ENCODE measurements at regions not wholly inside any gene's neighbourhood (a gene's known extent, or its start where the extent isn't known, plus 50 kb on each side); places are given as distances from the start of the nearest gene placed in this dataset.

DNA sequence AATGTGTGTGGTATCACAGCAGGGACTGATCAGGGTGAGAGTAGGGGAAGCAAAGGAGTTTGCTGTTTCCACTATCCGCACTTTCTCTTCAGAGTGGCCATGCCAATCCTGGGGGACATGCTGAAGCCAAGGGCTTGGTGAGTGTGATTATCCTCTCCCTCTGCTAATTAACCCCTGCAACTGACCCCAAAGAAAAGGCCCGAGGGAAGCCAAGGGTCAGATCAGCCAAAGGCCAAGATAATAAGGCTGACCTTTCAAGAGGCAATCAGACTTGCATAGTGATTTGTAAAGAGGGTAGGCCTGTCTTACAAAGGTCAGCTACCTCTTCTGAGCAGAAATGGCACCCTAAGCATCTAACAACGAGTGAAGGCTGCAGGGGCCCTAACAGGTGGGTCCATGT, 420.5 kb upstream of the CPEB2 start:
- Histone ChIP-seq H3K4me1 (ENCODE audit: control insufficient read depth in 5 of 5, insufficient read depth in 5 of 5, low read length in 5 of 5) (no peaks in the 10 kb centered on the region), H3K27me3 (ENCODE audit: control insufficient read depth in 5 of 5, insufficient read depth in 4 of 5, low read length in 5 of 5) (no peaks in the 10 kb centered on the region), H3K27ac (ENCODE audit: low read depth, low read length) (no peak overlapping the region), H3K36me3 (ENCODE audit: control insufficient read depth in 5 of 5, insufficient read depth in 5 of 5, low read length in 5 of 5) (no peaks in the 10 kb centered on the region), H3K9me3 (ENCODE audit: control insufficient read depth in 5 of 5, low read length in 5 of 5) (peaks cover 0 to 3% (median 0%) of the 10 kb centered on the region in 5 donors), H3K9ac (ENCODE audit: low read length in 5 of 5) (no peak overlapping the region), H3K4me3 (ENCODE audit: low read depth in 1 of 5, low read length in 5 of 5) (no peak overlapping the region)

DNA sequence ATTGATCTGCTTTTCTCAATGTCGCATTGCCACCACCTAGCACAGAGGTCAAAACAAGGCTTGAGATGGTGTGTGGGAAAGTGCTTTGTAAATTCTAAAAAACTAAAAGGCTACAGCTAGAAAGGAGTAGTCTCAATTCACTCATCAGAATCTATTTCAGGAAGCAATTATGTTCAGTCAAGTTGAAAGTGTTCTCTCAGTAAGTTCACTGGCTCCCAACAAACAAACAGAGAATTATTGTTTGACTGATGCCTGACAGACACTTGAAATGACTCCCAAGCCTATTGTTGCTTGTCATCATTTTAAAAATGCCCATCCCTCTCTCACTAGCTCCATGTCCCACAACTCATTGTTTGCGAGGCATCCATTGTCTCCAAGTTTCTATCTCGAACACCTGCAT, 419.6 kb upstream of the CPEB2 start:
- H3K36me3 ChIP-seq (ENCODE audit: control insufficient read depth in 5 of 5, insufficient read depth in 5 of 5, low read length in 5 of 5): no peaks in the 10 kb centered on the region
- no peak overlapping the region for H3K27ac ChIP-seq (ENCODE audit: low read depth, low read length)
- H3K4me1 ChIP-seq (ENCODE audit: control insufficient read depth in 5 of 5, insufficient read depth in 5 of 5, low read length in 5 of 5): no peaks in the 10 kb centered on the region
- no peak overlapping the region for H3K9ac ChIP-seq (ENCODE audit: low read length in 5 of 5)
- H3K4me3 ChIP-seq (ENCODE audit: low read depth in 1 of 5, low read length in 5 of 5): no peak overlapping the region
- peaks cover 0 to 3% (median 0%) of the 10 kb centered on the region in 5 donors for H3K9me3 ChIP-seq (ENCODE audit: control insufficient read depth in 5 of 5, low read length in 5 of 5)
- H3K27me3 ChIP-seq (ENCODE audit: control insufficient read depth in 5 of 5, insufficient read depth in 4 of 5, low read length in 5 of 5): no peaks in the 10 kb centered on the region

GRCh38 chr4:14583331-14583730, 418.9 kb upstream of the CPEB2 start:
- Histone ChIP-seq H3K9me3 (ENCODE audit: control insufficient read depth in 5 of 5, low read length in 5 of 5) (peaks cover 0 to 3% (median 0%) of the 10 kb centered on the region in 5 donors), H3K27ac (ENCODE audit: low read depth, low read length) (no peak overlapping the region), H3K9ac (ENCODE audit: low read length in 5 of 5) (no peak overlapping the region), H3K27me3 (ENCODE audit: control insufficient read depth in 5 of 5, insufficient read depth in 4 of 5, low read length in 5 of 5) (no peaks in the 10 kb centered on the region), H3K36me3 (ENCODE audit: control insufficient read depth in 5 of 5, insufficient read depth in 5 of 5, low read length in 5 of 5) (no peaks in the 10 kb centered on the region), H3K4me1 (ENCODE audit: control insufficient read depth in 5 of 5, insufficient read depth in 5 of 5, low read length in 5 of 5) (no peaks in the 10 kb centered on the region), H3K4me3 (ENCODE audit: low read depth in 1 of 5, low read length in 5 of 5) (no peak overlapping the region)

DNA sequence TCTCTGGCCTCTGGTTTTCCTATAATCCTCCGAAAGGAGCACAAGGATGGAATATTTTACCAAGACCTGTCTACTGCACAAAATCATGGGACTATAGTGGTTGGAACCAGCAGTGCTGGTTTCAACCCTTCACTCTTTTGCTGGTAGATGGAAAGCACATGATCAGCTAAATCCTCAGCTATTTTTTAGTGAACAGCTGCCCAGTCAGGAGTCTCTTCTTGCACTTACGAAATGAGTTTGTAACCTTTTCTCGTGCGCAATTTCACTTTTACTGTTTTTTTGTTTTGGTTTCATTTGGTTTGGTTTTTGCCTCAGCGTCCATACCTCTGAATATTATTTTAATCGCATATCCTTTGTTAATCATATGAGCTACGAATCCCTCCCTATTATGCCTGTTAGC, 418.5 kb upstream of the CPEB2 start:
- Histone ChIP-seq H3K9me3 (ENCODE audit: control insufficient read depth in 5 of 5, low read length in 5 of 5) (peaks cover 0 to 3% (median 0%) of the 10 kb centered on the region in 5 donors), H3K27ac (ENCODE audit: low read depth, low read length) (no peak overlapping the region), H3K4me3 (ENCODE audit: low read depth in 1 of 5, low read length in 5 of 5) (no peak overlapping the region), H3K4me1 (ENCODE audit: control insufficient read depth in 5 of 5, insufficient read depth in 5 of 5, low read length in 5 of 5) (no peaks in the 10 kb centered on the region), H3K36me3 (ENCODE audit: control insufficient read depth in 5 of 5, insufficient read depth in 5 of 5, low read length in 5 of 5) (no peaks in the 10 kb centered on the region), H3K9ac (ENCODE audit: low read length in 5 of 5) (no peak overlapping the region), H3K27me3 (ENCODE audit: control insufficient read depth in 5 of 5, insufficient read depth in 4 of 5, low read length in 5 of 5) (no peaks in the 10 kb centered on the region)

GRCh38 chr4:14592950-14593349, 409.3 kb upstream of the CPEB2 start:
- Histone ChIP-seq H3K36me3 (ENCODE audit: control insufficient read depth in 5 of 5, insufficient read depth in 5 of 5, low read length in 5 of 5) (no peaks in the 10 kb centered on the region), H3K9ac (ENCODE audit: low read length in 5 of 5) (no peak overlapping the region), H3K27ac (ENCODE audit: low read depth, low read length) (no peak overlapping the region), H3K27me3 (ENCODE audit: control insufficient read depth in 5 of 5, insufficient read depth in 4 of 5, low read length in 5 of 5) (no peaks in the 10 kb centered on the region), H3K4me3 (ENCODE audit: low read depth in 1 of 5, low read length in 5 of 5) (no peak overlapping the region), H3K9me3 (ENCODE audit: control insufficient read depth in 5 of 5, low read length in 5 of 5) (no peaks in the 10 kb centered on the region), H3K4me1 (ENCODE audit: control insufficient read depth in 5 of 5, insufficient read depth in 5 of 5, low read length in 5 of 5) (no peaks in the 10 kb centered on the region)

GRCh38 chr4:14596028-14596427, 406.3 kb upstream of the CPEB2 start:
- H3K27ac ChIP-seq (ENCODE audit: low read depth, low read length): no peak overlapping the region
- no peaks in the 10 kb centered on the region for H3K36me3 ChIP-seq (ENCODE audit: control insufficient read depth in 5 of 5, insufficient read depth in 5 of 5, low read length in 5 of 5)
- no peaks in the 10 kb centered on the region for H3K9me3 ChIP-seq (ENCODE audit: control insufficient read depth in 5 of 5, low read length in 5 of 5)
- H3K4me1 ChIP-seq (ENCODE audit: control insufficient read depth in 5 of 5, insufficient read depth in 5 of 5, low read length in 5 of 5): no peaks in the 10 kb centered on the region
- no peak overlapping the region for H3K4me3 ChIP-seq (ENCODE audit: low read depth in 1 of 5, low read length in 5 of 5)
- H3K27me3 ChIP-seq (ENCODE audit: control insufficient read depth in 5 of 5, insufficient read depth in 4 of 5, low read length in 5 of 5): no peaks in the 10 kb centered on the region
- no peak overlapping the region for H3K9ac ChIP-seq (ENCODE audit: low read length in 5 of 5)

DNA sequence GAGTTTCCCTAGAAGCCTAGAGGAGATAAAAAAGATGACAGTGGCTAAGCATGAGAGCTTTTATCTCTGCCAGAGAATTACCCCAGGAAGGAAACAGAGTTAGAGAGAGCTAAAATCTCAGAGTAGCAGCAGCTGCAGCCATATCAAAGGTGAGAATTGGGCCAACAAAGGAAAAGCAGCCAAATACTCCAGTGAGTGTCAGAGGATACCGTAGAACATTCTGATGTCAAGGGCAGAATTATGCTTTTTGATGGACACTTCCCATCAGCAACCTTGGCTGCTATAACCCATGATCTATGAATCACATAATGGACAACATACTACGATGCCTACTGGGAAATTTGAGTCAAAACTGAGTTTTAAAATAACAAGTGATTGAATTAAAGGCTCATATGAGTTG, 405.8 kb upstream of the CPEB2 start:
- Histone ChIP-seq H3K36me3 (ENCODE audit: control insufficient read depth in 5 of 5, insufficient read depth in 5 of 5, low read length in 5 of 5) (no peaks in the 10 kb centered on the region), H3K4me1 (ENCODE audit: control insufficient read depth in 5 of 5, insufficient read depth in 5 of 5, low read length in 5 of 5) (no peaks in the 10 kb centered on the region), H3K9ac (ENCODE audit: low read length in 5 of 5) (no peak overlapping the region)

GRCh38 chr4:14596904-14597303, 405.4 kb upstream of the CPEB2 start:
- no peak overlapping the region for H3K4me3 ChIP-seq (ENCODE audit: low read depth in 1 of 5, low read length in 5 of 5)
- H3K27me3 ChIP-seq (ENCODE audit: control insufficient read depth in 5 of 5, insufficient read depth in 4 of 5, low read length in 5 of 5): no peaks in the 10 kb centered on the region
- no peaks in the 10 kb centered on the region for H3K4me1 ChIP-seq (ENCODE audit: control insufficient read depth in 5 of 5, insufficient read depth in 5 of 5, low read length in 5 of 5)
- H3K36me3 ChIP-seq (ENCODE audit: control insufficient read depth in 5 of 5, insufficient read depth in 5 of 5, low read length in 5 of 5): no peaks in the 10 kb centered on the region
- no peak overlapping the region for H3K9ac ChIP-seq (ENCODE audit: low read length in 5 of 5)
- H3K27ac ChIP-seq (ENCODE audit: low read depth, low read length): no peak overlapping the region
- no peaks in the 10 kb centered on the region for H3K9me3 ChIP-seq (ENCODE audit: control insufficient read depth in 5 of 5, low read length in 5 of 5)

More for the DNA sequence above, 405.8 kb upstream of the CPEB2 start:
- no peaks in the 10 kb centered on the region for H3K9me3 ChIP-seq (ENCODE audit: control insufficient read depth in 5 of 5, low read length in 5 of 5)
- H3K27me3 ChIP-seq (ENCODE audit: control insufficient read depth in 5 of 5, insufficient read depth in 4 of 5, low read length in 5 of 5): no peaks in the 10 kb centered on the region
- no peak overlapping the region for H3K27ac ChIP-seq (ENCODE audit: low read depth, low read length)
- H3K4me3 ChIP-seq (ENCODE audit: low read depth in 1 of 5, low read length in 5 of 5): no peak overlapping the region

GRCh38 chr4:14602206-14602605, 400.1 kb upstream of the CPEB2 start:
- H3K4me1 ChIP-seq (ENCODE audit: control insufficient read depth in 5 of 5, insufficient read depth in 5 of 5, low read length in 5 of 5): no peaks in the 10 kb centered on the region
- H3K27ac ChIP-seq (ENCODE audit: low read depth, low read length): no peak overlapping the region
- H3K9ac ChIP-seq (ENCODE audit: low read length in 5 of 5): no peak overlapping the region
- no peaks in the 10 kb centered on the region for H3K9me3 ChIP-seq (ENCODE audit: control insufficient read depth in 5 of 5, low read length in 5 of 5)
- H3K4me3 ChIP-seq (ENCODE audit: low read depth in 1 of 5, low read length in 5 of 5): no peak overlapping the region
- no peaks in the 10 kb centered on the region for H3K27me3 ChIP-seq (ENCODE audit: control insufficient read depth in 5 of 5, insufficient read depth in 4 of 5, low read length in 5 of 5)
- no peaks in the 10 kb centered on the region for H3K36me3 ChIP-seq (ENCODE audit: control insufficient read depth in 5 of 5, insufficient read depth in 5 of 5, low read length in 5 of 5)

- Histone ChIP-seq H3K4me3 (ENCODE audit: low read depth in 1 of 5, low read length in 5 of 5) (no peak overlapping the region), H3K9me3 (ENCODE audit: control insufficient read depth in 5 of 5, low read length in 5 of 5) (no peaks in the 10 kb centered on the region), H3K27me3 (ENCODE audit: control insufficient read depth in 5 of 5, insufficient read depth in 4 of 5, low read length in 5 of 5) (no peaks in the 10 kb centered on the region), H3K27ac (ENCODE audit: low read depth, low read length) (no peak overlapping the region), H3K36me3 (ENCODE audit: control insufficient read depth in 5 of 5, insufficient read depth in 5 of 5, low read length in 5 of 5) (no peaks in the 10 kb centered on the region), H3K4me1 (ENCODE audit: control insufficient read depth in 5 of 5, insufficient read depth in 5 of 5, low read length in 5 of 5) (no peaks in the 10 kb centered on the region), H3K9ac (ENCODE audit: low read length in 5 of 5) (no peak overlapping the region)
These were observed 395.3 kb upstream of the CPEB2 start for GRCh38 chr4:14607001-14607400.

DNA sequence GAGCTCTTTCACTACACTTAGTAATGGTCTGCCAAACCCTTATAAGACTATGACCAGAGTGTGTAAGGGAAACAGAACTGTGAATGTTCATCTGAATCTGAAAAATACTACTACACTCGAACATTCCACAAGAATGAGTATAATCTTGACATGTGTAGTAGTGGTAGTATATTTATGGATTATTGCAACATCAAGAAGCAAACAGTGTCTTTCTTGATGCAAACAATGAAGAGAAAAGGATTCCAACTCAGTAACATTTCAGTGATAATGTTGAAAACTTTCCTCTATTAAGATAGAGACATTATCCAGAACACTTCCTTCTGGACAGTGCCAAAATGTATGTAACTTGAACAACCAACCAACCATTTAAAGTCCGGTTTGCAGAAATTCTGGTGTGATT, 394.7 kb upstream of the CPEB2 start:
- H3K9me3 ChIP-seq (ENCODE audit: control insufficient read depth in 5 of 5, low read length in 5 of 5): no peaks in the 10 kb centered on the region
- H3K27me3 ChIP-seq (ENCODE audit: control insufficient read depth in 5 of 5, insufficient read depth in 4 of 5, low read length in 5 of 5): no peaks in the 10 kb centered on the region
- no peak overlapping the region for H3K27ac ChIP-seq (ENCODE audit: low read depth, low read length)

More for the DNA sequence above, 394.7 kb upstream of the CPEB2 start:
- no peaks in the 10 kb centered on the region for H3K4me1 ChIP-seq (ENCODE audit: control insufficient read depth in 5 of 5, insufficient read depth in 5 of 5, low read length in 5 of 5)
- H3K9ac ChIP-seq (ENCODE audit: low read length in 5 of 5): no peak overlapping the region
- no peaks in the 10 kb centered on the region for H3K36me3 ChIP-seq (ENCODE audit: control insufficient read depth in 5 of 5, insufficient read depth in 5 of 5, low read length in 5 of 5)
- no peak overlapping the region for H3K4me3 ChIP-seq (ENCODE audit: low read depth in 1 of 5, low read length in 5 of 5)

Measured in subcutaneous abdominal adipose tissue (tissue), 5 donors.